Peyer's patch (tissue), 4 donors: ENCODE measurements at regions not wholly inside any gene's neighbourhood (a gene's known extent, or its start where the extent isn't known, plus 50 kb on each side); places are given as distances from the start of the nearest gene placed in this dataset.

ENCODE experiments used
- DNase-seq, 3 donors: peaks; one replicate each; pipeline ENCODE4 v3.0.0-alpha.2; 2017 to 2019
- H3K27ac ChIP-seq, 4 donors: fragments of 200-600 bp; sonication (generic); one replicate each; pipeline ENCODE4 v1.5.1; 2016 to 2019
- H3K27me3 ChIP-seq, 2 donors: fragments of 200-600 bp; sonication (generic); one replicate each; pipeline ENCODE4 v1.5.1; 2019
- H3K36me3 ChIP-seq, 3 donors: fragments of 200-600 bp; sonication (generic); one replicate each; pipeline ENCODE4 v1.5.1; 2016 to 2019
- H3K4me1 ChIP-seq, 4 donors: fragments of 200-600 bp; sonication (generic); one replicate each; pipeline ENCODE4 v1.5.1; 2016 to 2019
- H3K4me3 ChIP-seq, 4 donors: fragments of 200-600 bp; sonication (generic); 1 replicate in 3 of 4; 2 replicates in 1 of 4; pipeline ENCODE4 v1.5.1; 2016 to 2019; ENCODE audit warnings: mild to moderate bottlenecking in 1 of 4
- H3K9me3 ChIP-seq, 4 donors: fragments of 200-600 bp; sonication (generic); one replicate each; pipeline ENCODE4 v1.5.1; 2016 to 2019; ENCODE audit warnings: mild to moderate bottlenecking in 1 of 4
- CTCF ChIP-seq, 6 experiments: fragments of 450-650 bp in 4 of 6; fragments of 200-600 bp in 2 of 6; sonication (generic) in 1 of 6; IDR thresholded peaks; one replicate each; pipeline ENCODE4 v1.5.1; 2017 to 2019; ENCODE audit warnings: antibody characterized with exemption in 6 of 6, mild to moderate bottlenecking in 3 of 6, moderate library complexity in 1 of 6
- POLR2A ChIP-seq, 2 donors: fragments of 450-650 bp; IDR thresholded peaks; one replicate each; pipeline ENCODE4 v1.5.1; 2017; ENCODE audit warnings: antibody characterized with exemption in 2 of 2, mild to moderate bottlenecking in 2 of 2, moderate library complexity in 2 of 2

GRCh38 chr7:136056651-136057231 lies 79.6 kb upstream of the MTPN start:
- DNase-seq: no peak
- Histone ChIP-seq H3K27ac (no peak overlapping the region), H3K4me3 (no peak overlapping the region), H3K27me3 (no peaks in the 10 kb centered on the region), H3K9me3 (no peaks in the 10 kb centered on the region), H3K36me3 (no peaks in the 10 kb centered on the region), H3K4me1 (no peaks in the 10 kb centered on the region)
- TF ChIP-seq POLR2A (IDR thresholded peaks at IDR 0.05) (no peak), CTCF (IDR thresholded peaks at IDR 0.05) (no peak)

GRCh38 chr7:136055266-136055665 lies 78.1 kb upstream of the MTPN start:
- Histone ChIP-seq H3K9me3 (no peaks in the 10 kb centered on the region), H3K4me1 (no peaks in the 10 kb centered on the region), H3K4me3 (no peak overlapping the region), H3K27me3 (no peaks in the 10 kb centered on the region), H3K27ac (no peak overlapping the region), H3K36me3 (no peaks in the 10 kb centered on the region)
- no peak for DNase-seq
- no peak for TF ChIP-seq CTCF (IDR thresholded peaks at IDR 0.05)
- TF ChIP-seq POLR2A (IDR thresholded peaks at IDR 0.05): no peak

GRCh38 chr7:136053689-136054485 lies 76.7 kb upstream of the MTPN start:
- TF ChIP-seq POLR2A (IDR thresholded peaks at IDR 0.05) (no peak), CTCF (IDR thresholded peaks at IDR 0.05) (no peak)

GRCh38 chr7:136051203-136051928 lies 74.2 kb upstream of the MTPN start:
- TF ChIP-seq POLR2A (IDR thresholded peaks at IDR 0.05) (no peak), CTCF (IDR thresholded peaks at IDR 0.05) (no peak)
- Histone ChIP-seq H3K4me3 (no peak overlapping the region), H3K27me3 (no peaks in the 10 kb centered on the region), H3K36me3 (no peaks in the 10 kb centered on the region), H3K4me1 (no peaks in the 10 kb centered on the region), H3K9me3 (no peaks in the 10 kb centered on the region), H3K27ac (no peak overlapping the region)
- no peak for DNase-seq

More at GRCh38 chr7:136053689-136054485, 76.7 kb upstream of the MTPN start:
- Histone ChIP-seq H3K9me3 (no peaks in the 10 kb centered on the region), H3K27ac (no peak overlapping the region), H3K4me1 (no peaks in the 10 kb centered on the region), H3K36me3 (no peaks in the 10 kb centered on the region), H3K27me3 (no peaks in the 10 kb centered on the region), H3K4me3 (no peak overlapping the region)
- DNase-seq: no peak

- DNase-seq: no peak
- no peak for TF ChIP-seq POLR2A (IDR thresholded peaks at IDR 0.05)
- TF ChIP-seq CTCF (IDR thresholded peaks at IDR 0.05): no peak
- H3K27ac ChIP-seq: no peak overlapping the region
These were observed 73.3 kb upstream of the MTPN start for GRCh38 chr7:136050462-136050847.

More at GRCh38 chr7:136050462-136050847, 73.3 kb upstream of the MTPN start:
- Histone ChIP-seq H3K4me1 (no peaks in the 10 kb centered on the region), H3K27me3 (no peaks in the 10 kb centered on the region), H3K9me3 (no peaks in the 10 kb centered on the region), H3K4me3 (no peak overlapping the region), H3K36me3 (no peaks in the 10 kb centered on the region)
